Breast epithelium (tissue), 3 donors: ENCODE measurements at regions not wholly inside any gene's neighbourhood (a gene's known extent, or its start where the extent isn't known, plus 50 kb on each side); places are given as distances from the start of the nearest gene placed in this dataset.

ENCODE experiments used
- POLR2A ChIP-seq: fragments of 450-650 bp; IDR thresholded peaks from one replicate; pipeline ENCODE4 v1.6.1; 2016; ENCODE audit warnings: antibody characterized with exemption, mild to moderate bottlenecking, moderate library complexity
- POLR2AphosphoS5 ChIP-seq, 3 donors: sonication (generic); formaldehyde crosslinking; IDR thresholded peaks; one replicate each; pipeline ENCODE4 v1.6.1; 2017; ENCODE audit warnings: antibody characterized with exemption in 3 of 3
- TF ChIP-seq, protein P1 (sequence below), 3 donors: fragments of 450-650 bp; IDR thresholded peaks; one replicate each; pipeline ENCODE4 v1.5.1; 2016 to 2017; ENCODE audit warnings: antibody characterized with exemption in 3 of 3, mild to moderate bottlenecking in 3 of 3, moderate library complexity in 3 of 3

GRCh38 chr12:97216848-97217247, 245.8 kb upstream of the RMST start:
- TF ChIP-seq POLR2AphosphoS5 (IDR thresholded peaks at IDR 0.05) (no peak), POLR2A (no peak)
- TF ChIP-seq, protein P1, sequence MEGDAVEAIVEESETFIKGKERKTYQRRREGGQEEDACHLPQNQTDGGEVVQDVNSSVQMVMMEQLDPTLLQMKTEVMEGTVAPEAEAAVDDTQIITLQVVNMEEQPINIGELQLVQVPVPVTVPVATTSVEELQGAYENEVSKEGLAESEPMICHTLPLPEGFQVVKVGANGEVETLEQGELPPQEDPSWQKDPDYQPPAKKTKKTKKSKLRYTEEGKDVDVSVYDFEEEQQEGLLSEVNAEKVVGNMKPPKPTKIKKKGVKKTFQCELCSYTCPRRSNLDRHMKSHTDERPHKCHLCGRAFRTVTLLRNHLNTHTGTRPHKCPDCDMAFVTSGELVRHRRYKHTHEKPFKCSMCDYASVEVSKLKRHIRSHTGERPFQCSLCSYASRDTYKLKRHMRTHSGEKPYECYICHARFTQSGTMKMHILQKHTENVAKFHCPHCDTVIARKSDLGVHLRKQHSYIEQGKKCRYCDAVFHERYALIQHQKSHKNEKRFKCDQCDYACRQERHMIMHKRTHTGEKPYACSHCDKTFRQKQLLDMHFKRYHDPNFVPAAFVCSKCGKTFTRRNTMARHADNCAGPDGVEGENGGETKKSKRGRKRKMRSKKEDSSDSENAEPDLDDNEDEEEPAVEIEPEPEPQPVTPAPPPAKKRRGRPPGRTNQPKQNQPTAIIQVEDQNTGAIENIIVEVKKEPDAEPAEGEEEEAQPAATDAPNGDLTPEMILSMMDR (IDR thresholded peaks at IDR 0.05) = no peak
